Neuronal stem cell (in vitro differentiated cells): ENCODE measurements at regions not wholly inside any gene's neighbourhood (a gene's known extent, or its start where the extent isn't known, plus 50 kb on each side); places are given as distances from the start of the nearest gene placed in this dataset.

Experiments
- DNase-seq: peaks from one replicate; pipeline ENCODE4 v3.0.0-alpha.2; 2013; ENCODE audit warnings: low spot score
- H2AFZ ChIP-seq: one replicate; pipeline ENCODE4 v1.6.1; 2013; ENCODE audit warnings: mild to moderate bottlenecking, low read length, inconsistent platforms
- H2AK5ac ChIP-seq: 2 replicates; pipeline ENCODE4 v1.6.1; 2013; ENCODE audit warnings: low read depth, mild to moderate bottlenecking, inconsistent platforms, low read length, moderate library complexity, mixed read lengths
- H2BK120ac ChIP-seq: 2 replicates; pipeline ENCODE4 v1.6.1; 2013; ENCODE audit warnings: low read depth, mild to moderate bottlenecking, inconsistent platforms, low read length, moderate library complexity, mixed read lengths
- H2BK12ac ChIP-seq: one replicate; pipeline ENCODE4 v1.6.1; 2013; ENCODE audit warnings: low read length, inconsistent platforms
- H2BK15ac ChIP-seq: 2 replicates; pipeline ENCODE4 v1.6.1; 2013; ENCODE audit warnings: mild to moderate bottlenecking, low read length, inconsistent platforms, mixed read lengths
- H2BK5ac ChIP-seq: one replicate; pipeline ENCODE4 v1.6.1; 2013; ENCODE audit warnings: inconsistent platforms, mild to moderate bottlenecking, low read length, moderate library complexity
- H3K14ac ChIP-seq: one replicate; pipeline ENCODE4 v1.6.1; 2013; ENCODE audit warnings: low read length, inconsistent platforms
- H3K18ac ChIP-seq: 2 replicates; pipeline ENCODE4 v1.6.1; 2013; ENCODE audit warnings: low read length, inconsistent platforms
- H3K23ac ChIP-seq: 2 replicates; pipeline ENCODE4 v1.6.1; 2013; ENCODE audit warnings: low read depth, mild to moderate bottlenecking, mixed read lengths, low read length, inconsistent platforms; ENCODE audit not compliant: poor library complexity
- H3K27ac ChIP-seq: replicated peaks from 3 replicates; pipeline ENCODE4 v1.5.1; 2013; ENCODE audit warnings: low read length, inconsistent platforms
- H3K27me3 ChIP-seq, 3 experiments: 2 replicates each; pipeline ENCODE4 v1.6.1; 2013; ENCODE audit warnings: low read length in 3 of 3, mild to moderate bottlenecking in 2 of 3, inconsistent platforms in 1 of 3, low read depth in 1 of 3, mixed read lengths in 1 of 3, moderate library complexity in 1 of 3; ENCODE audit not compliant: control insufficient read depth in 3 of 3, insufficient read depth in 3 of 3
- H3K36me3 ChIP-seq, 2 donors: replicated peaks in 1 of 2; 2 replicates each; pipeline ENCODE4 v1.6.1; 2013; ENCODE audit warnings: low read length in 2 of 2; ENCODE audit not compliant: control insufficient read depth in 2 of 2, insufficient read depth in 2 of 2
- H3K4ac ChIP-seq: 2 replicates; pipeline ENCODE4 v1.6.1; 2013; ENCODE audit warnings: inconsistent platforms, mild to moderate bottlenecking, low read length, moderate library complexity
- H3K4me1 ChIP-seq, 2 donors: 1 replicate in 1 of 2; 2 replicates in 1 of 2; pipeline ENCODE4 v1.6.1; 2013; ENCODE audit warnings: low read length in 2 of 2, low read depth in 1 of 2; ENCODE audit not compliant: control insufficient read depth in 2 of 2, insufficient read depth in 1 of 2
- H3K4me2 ChIP-seq: one replicate; pipeline ENCODE4 v1.6.1; 2013; ENCODE audit warnings: mild to moderate bottlenecking, low read length, inconsistent platforms; ENCODE audit not compliant: insufficient read depth, poor library complexity, severe bottlenecking
- H3K4me3 ChIP-seq, 2 donors: 2 replicates each; pipeline ENCODE4 v1.5.1; 2013; ENCODE audit warnings: low read length in 2 of 2, mild to moderate bottlenecking in 2 of 2, inconsistent platforms in 1 of 2, moderate library complexity in 1 of 2
- H3K79me1 ChIP-seq: one replicate; pipeline ENCODE4 v1.6.1; 2013; ENCODE audit warnings: low read depth, mild to moderate bottlenecking, inconsistent platforms, low read length, moderate library complexity
- H3K9ac ChIP-seq: one replicate; pipeline ENCODE4 v1.6.1; 2013; ENCODE audit warnings: mild to moderate bottlenecking, low read depth, low read length, inconsistent platforms; ENCODE audit not compliant: poor library complexity
- H3K9me3 ChIP-seq, 2 donors: replicated peaks in 1 of 2; 2 replicates each; pipeline versions ENCODE3 to v1.6.1; 2013; ENCODE audit warnings: low read length in 2 of 2, mild to moderate bottlenecking in 2 of 2, inconsistent platforms in 1 of 2, low read depth in 1 of 2, mixed read lengths in 1 of 2, moderate library complexity in 1 of 2; ENCODE audit not compliant: control insufficient read depth in 2 of 2, insufficient read depth in 1 of 2
- H4K8ac ChIP-seq: one replicate; pipeline ENCODE4 v1.6.1; 2013; ENCODE audit warnings: low read depth, mild to moderate bottlenecking, inconsistent platforms, low read length, moderate library complexity
- H4K91ac ChIP-seq: one replicate; pipeline ENCODE4 v1.6.1; 2013; ENCODE audit warnings: low read length, low read depth, mild to moderate bottlenecking, inconsistent platforms; ENCODE audit not compliant: poor library complexity
- WGBS, 2 donors: extraction: QIAGEN DNeasy Blood & Tissue Kit; methylation state at CpG; one replicate each; pipeline ENCODE4 v1.1.7; 2013; ENCODE audit warnings: missing lambda C conversion rate in 2 of 2, mixed read lengths in 1 of 2; ENCODE audit not compliant: insufficient read length in 2 of 2, insufficient replicate concordance in 1 of 2; ENCODE audit errors: extremely low coverage in 2 of 2; 5-methylcytosine and 5-hydroxymethylcytosine counted together

DNA sequence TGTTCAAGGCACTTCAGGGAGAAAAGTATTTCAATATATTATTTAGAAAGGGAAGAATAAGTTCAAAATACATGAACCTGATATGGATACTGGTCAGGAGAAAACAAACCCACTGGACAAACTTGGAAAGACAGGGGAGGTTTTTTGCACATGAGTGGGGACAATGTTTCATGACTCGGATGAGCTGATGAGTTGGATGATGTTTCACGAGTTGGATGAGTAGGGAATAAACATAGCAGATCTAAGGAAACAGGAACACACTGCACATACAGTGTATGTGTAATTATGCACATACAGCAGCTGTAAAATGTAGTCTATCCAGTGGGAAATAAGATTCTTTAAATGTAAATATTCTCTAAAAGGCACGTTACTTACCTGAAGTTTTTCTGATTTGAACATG, 682.9 kb upstream of the ADAMTS5 start:
- H4K91ac ChIP-seq, result no peak overlapping the region
- no peak overlapping the region for H2BK15ac ChIP-seq
- no peak overlapping the region for H3K14ac ChIP-seq
- no peak overlapping the region for H3K9ac ChIP-seq
- no peaks in the 10 kb centered on the region for H3K9me3 ChIP-seq
- H3K4me3 ChIP-seq, result no peak overlapping the region
- no peak overlapping the region for H2AK5ac ChIP-seq
- no peak overlapping the region for H2BK5ac ChIP-seq
- no peak overlapping the region for H4K8ac ChIP-seq
- H3K36me3 ChIP-seq, result no peaks in the 10 kb centered on the region
- H3K18ac ChIP-seq, result no peak overlapping the region
- no peak overlapping the region for H3K4ac ChIP-seq
- H3K79me1 ChIP-seq, result no peaks in the 10 kb centered on the region
- DNase-seq, result no peak
- no CpG with 5 or more reads among the region's 3 CpGs for WGBS, 2 donors
- no peak overlapping the region for H2BK120ac ChIP-seq
- H3K4me2 ChIP-seq, result no peak overlapping the region
- H3K27me3 ChIP-seq, result no peaks in the 10 kb centered on the region
- H3K27ac ChIP-seq, result no peak overlapping the region
- H3K4me1 ChIP-seq, result no peaks in the 10 kb centered on the region
- H2BK12ac ChIP-seq, result no peak overlapping the region
- no peak overlapping the region for H2AFZ ChIP-seq
- H3K23ac ChIP-seq, result no peak overlapping the region

DNA sequence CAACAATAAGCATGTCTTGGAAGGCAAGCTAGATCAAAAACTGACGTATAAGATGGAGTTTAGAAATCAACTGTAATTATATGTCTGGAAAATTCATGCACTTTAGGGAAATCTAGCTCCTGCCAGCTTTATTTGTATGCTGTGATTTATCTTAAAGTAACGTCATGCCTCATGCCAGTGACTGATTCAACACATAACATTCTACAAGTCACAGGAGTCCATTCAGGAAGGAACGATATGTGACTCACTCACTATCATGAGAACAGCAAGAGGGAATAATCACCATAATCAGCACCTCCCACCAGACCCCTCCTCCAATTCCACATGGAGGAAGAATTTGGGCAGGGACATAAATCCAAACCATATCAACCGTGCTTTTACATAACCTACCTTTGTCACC, 682.4 kb upstream of the ADAMTS5 start:
- no peak overlapping the region for H3K4me2 ChIP-seq
- no peaks in the 10 kb centered on the region for H3K79me1 ChIP-seq
- no peak overlapping the region for H3K18ac ChIP-seq
- no peaks in the 10 kb centered on the region for H3K27me3 ChIP-seq
- H2AK5ac ChIP-seq, result no peak overlapping the region
- no peak overlapping the region for H3K4ac ChIP-seq
- H3K14ac ChIP-seq, result no peak overlapping the region
- no peak overlapping the region for H3K27ac ChIP-seq
- H3K9ac ChIP-seq, result no peak overlapping the region
- no peak overlapping the region for H2BK12ac ChIP-seq
- H2BK5ac ChIP-seq, result no peak overlapping the region
- no peak overlapping the region for H4K8ac ChIP-seq
- no peak overlapping the region for H3K23ac ChIP-seq
- H3K4me3 ChIP-seq, result no peak overlapping the region
- no peaks in the 10 kb centered on the region for H3K36me3 ChIP-seq
- no peaks in the 10 kb centered on the region for H3K4me1 ChIP-seq
- no peaks in the 10 kb centered on the region for H3K9me3 ChIP-seq
- no peak overlapping the region for H2AFZ ChIP-seq
- no peak overlapping the region for H2BK15ac ChIP-seq
- DNase-seq, result no peak
- H2BK120ac ChIP-seq, result no peak overlapping the region
- no peak overlapping the region for H4K91ac ChIP-seq
- WGBS, 2 donors, result no CpG with 5 or more reads among the region's 4 CpGs

DNA sequence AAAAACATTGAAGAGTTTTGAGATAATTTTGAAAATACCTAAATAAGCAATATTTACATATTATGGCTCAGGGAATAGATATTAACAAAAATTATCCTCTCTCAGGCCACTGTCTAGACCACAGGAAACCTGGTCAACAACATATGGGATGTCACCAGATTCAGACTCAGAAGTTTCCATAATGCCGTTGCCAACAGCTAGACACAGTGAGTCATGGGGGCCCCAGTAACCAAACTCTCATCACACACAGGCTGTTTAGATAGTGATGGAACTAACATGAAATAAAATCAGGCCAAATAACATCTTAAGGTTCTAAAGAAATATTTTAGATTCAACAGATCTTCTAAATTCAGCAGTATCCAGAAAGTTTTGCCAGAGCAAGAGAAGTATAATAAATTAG, 681.7 kb upstream of the ADAMTS5 start:
- no CpG with 5 or more reads among the region's 1 CpG for WGBS, 2 donors

GRCh38 chr21:27647921-27648320, 681.0 kb upstream of the ADAMTS5 start:
- no peak overlapping the region for H4K91ac ChIP-seq
- no peak overlapping the region for H4K8ac ChIP-seq
- no peak overlapping the region for H2AK5ac ChIP-seq
- no peak overlapping the region for H3K18ac ChIP-seq
- no peaks in the 10 kb centered on the region for H3K36me3 ChIP-seq
- no peak overlapping the region for H3K4me3 ChIP-seq
- no peak overlapping the region for H3K27ac ChIP-seq
- H3K4ac ChIP-seq, result no peak overlapping the region
- no peak overlapping the region for H2AFZ ChIP-seq
- no CpG with 5 or more reads among the region's 3 CpGs for whole genome bisulfite sequencing, 2 donors
- H2BK15ac ChIP-seq, result no peak overlapping the region
- H3K4me2 ChIP-seq, result no peak overlapping the region
- H3K27me3 ChIP-seq, result no peaks in the 10 kb centered on the region
- no peaks in the 10 kb centered on the region for H3K4me1 ChIP-seq
- no peak overlapping the region for H3K9ac ChIP-seq
- H2BK12ac ChIP-seq, result no peak overlapping the region
- no peak overlapping the region for H3K23ac ChIP-seq
- H3K9me3 ChIP-seq, result no peaks in the 10 kb centered on the region
- H3K14ac ChIP-seq, result no peak overlapping the region
- H2BK120ac ChIP-seq, result no peak overlapping the region
- no peaks in the 10 kb centered on the region for H3K79me1 ChIP-seq
- H2BK5ac ChIP-seq, result no peak overlapping the region
- DNase-seq, result no peak

More for the DNA sequence above, 681.7 kb upstream of the ADAMTS5 start:
- Histone ChIP-seq H3K79me1 (no peaks in the 10 kb centered on the region), H3K27me3 (no peaks in the 10 kb centered on the region), H3K9me3 (no peaks in the 10 kb centered on the region), H3K14ac (no peak overlapping the region), H3K4me3 (no peak overlapping the region), H3K36me3 (no peaks in the 10 kb centered on the region), H3K18ac (no peak overlapping the region), H2BK12ac (no peak overlapping the region), H2BK15ac (no peak overlapping the region), H4K8ac (no peak overlapping the region), H3K23ac (no peak overlapping the region), H2BK5ac (no peak overlapping the region), H4K91ac (no peak overlapping the region), H2AFZ (no peak overlapping the region), H3K4ac (no peak overlapping the region), H2AK5ac (no peak overlapping the region), H2BK120ac (no peak overlapping the region), H3K4me1 (no peaks in the 10 kb centered on the region), H3K4me2 (no peak overlapping the region), H3K9ac (no peak overlapping the region), H3K27ac (no peak overlapping the region)
- no peak for DNase-seq
